Sigmoid colon (tissue), 6 donors: ENCODE measurements at regions not wholly inside any gene's neighbourhood (a gene's known extent, or its start where the extent isn't known, plus 50 kb on each side); places are given as distances from the start of the nearest gene placed in this dataset.

ENCODE experiments used
- DNase-seq: peaks from one replicate; pipeline ENCODE4 v3.0.0-alpha.2; 2019
- H3K27ac ChIP-seq, 4 donors: fragments of 200-600 bp; sonication (generic); one replicate each; pipeline ENCODE4 v1.5.1; 2016 to 2019; ENCODE audit warnings: mild to moderate bottlenecking in 1 of 4
- H3K27me3 ChIP-seq, 3 donors: fragments of 200-600 bp; sonication (generic); one replicate each; pipeline ENCODE4 v1.5.1; 2019; ENCODE audit warnings: mild to moderate bottlenecking in 1 of 3
- H3K36me3 ChIP-seq, 4 donors: fragments of 200-600 bp; sonication (generic); one replicate each; pipeline ENCODE4 v1.5.1; 2016 to 2019
- H3K4me1 ChIP-seq, 4 donors: fragments of 200-600 bp; sonication (generic); one replicate each; pipeline ENCODE4 v1.5.1; 2017 to 2019
- H3K4me3 ChIP-seq, 4 donors: fragments of 200-600 bp; sonication (generic); one replicate each; pipeline ENCODE4 v1.5.1; 2017 to 2019; ENCODE audit warnings: mild to moderate bottlenecking in 2 of 4, moderate library complexity in 1 of 4
- H3K9me3 ChIP-seq, 4 donors: fragments of 200-600 bp in 3 of 4; sonication (generic) in 3 of 4; one replicate each; pipeline versions ENCODE4 v1.5.1 to v1.6.1; 2013 to 2019
- EP300 ChIP-seq, 4 donors: sonication (generic); formaldehyde crosslinking; IDR thresholded peaks; one replicate each; pipeline ENCODE4 v1.6.1; 2017; ENCODE audit warnings: antibody characterized with exemption in 4 of 4
- POLR2A ChIP-seq, 2 donors: fragments of 450-650 bp; IDR thresholded peaks; one replicate each; pipeline ENCODE4 v1.6.1; 2016; ENCODE audit warnings: antibody characterized with exemption in 2 of 2, mild to moderate bottlenecking in 2 of 2, moderate library complexity in 2 of 2
- POLR2AphosphoS5 ChIP-seq, 4 donors: sonication (generic); formaldehyde crosslinking; IDR thresholded peaks; one replicate each; pipeline ENCODE4 v1.6.1; 2017; ENCODE audit warnings: antibody characterized with exemption in 4 of 4
- WGBS, 2 donors: extraction: QIAGEN DNeasy Blood & Tissue Kit; methylation state at CpG; one replicate each; pipeline ENCODE4 v1.1.7; 2013; 5-methylcytosine and 5-hydroxymethylcytosine counted together
- intact Hi-C: fragments of 100-400 bp; cut with DNase I; formaldehyde crosslinking; loops from one replicate; pipeline ENCODE4 v1.15.1; 2023
- TF ChIP-seq, protein P1 (sequence below), 4 experiments: fragments of 450-650 bp in 3 of 4; fragments of 200-600 bp in 1 of 4; IDR thresholded peaks; one replicate each; pipeline ENCODE4 v1.5.1; 2016 to 2019; ENCODE audit warnings: antibody characterized with exemption in 4 of 4, mild to moderate bottlenecking in 3 of 4, moderate library complexity in 2 of 4
- donor health status: healthy with polysubstance abuse.
- donor health status: healthy.

DNA sequence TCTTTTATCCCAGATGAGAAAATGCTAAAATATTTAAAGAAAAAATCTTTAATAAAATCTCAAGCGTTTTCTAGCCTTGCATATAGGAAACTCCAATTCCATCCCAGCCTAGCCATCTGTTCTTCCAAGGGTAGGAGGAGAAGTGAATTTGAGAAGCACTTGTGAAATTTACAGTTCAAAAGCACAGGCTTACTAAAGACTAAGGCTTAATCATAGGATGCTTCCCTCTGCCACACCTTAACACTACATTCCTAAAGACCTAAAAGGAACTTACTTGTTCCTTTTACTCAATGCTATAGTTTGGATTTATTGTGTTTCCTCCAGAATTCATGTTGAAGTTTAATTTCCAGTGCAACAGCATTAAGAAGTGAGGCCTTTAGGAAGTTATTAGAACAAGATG is 764.8 kb upstream of the CADM2 start:
- Histone ChIP-seq H3K4me1 (no peaks in the 10 kb centered on the region), H3K27me3 (no peaks in the 10 kb centered on the region), H3K27ac (no peak overlapping the region), H3K36me3 (no peaks in the 10 kb centered on the region), H3K4me3 (no peak overlapping the region), H3K9me3 (peaks cover 0 to 10% (median 1%) of the 10 kb centered on the region in 4 donors)
- DNase-seq: no peak
- intact Hi-C loops: no loop called here
- WGBS, 2 donors: 71 to 86% methylated on average over 1 of the region's 1 CpG
- TF ChIP-seq POLR2A (IDR thresholded peaks at IDR 0.05) (no peak), POLR2AphosphoS5 (IDR thresholded peaks at IDR 0.05) (no peak), EP300 (IDR thresholded peaks at IDR 0.05) (no peak)
- TF ChIP-seq, protein P1, sequence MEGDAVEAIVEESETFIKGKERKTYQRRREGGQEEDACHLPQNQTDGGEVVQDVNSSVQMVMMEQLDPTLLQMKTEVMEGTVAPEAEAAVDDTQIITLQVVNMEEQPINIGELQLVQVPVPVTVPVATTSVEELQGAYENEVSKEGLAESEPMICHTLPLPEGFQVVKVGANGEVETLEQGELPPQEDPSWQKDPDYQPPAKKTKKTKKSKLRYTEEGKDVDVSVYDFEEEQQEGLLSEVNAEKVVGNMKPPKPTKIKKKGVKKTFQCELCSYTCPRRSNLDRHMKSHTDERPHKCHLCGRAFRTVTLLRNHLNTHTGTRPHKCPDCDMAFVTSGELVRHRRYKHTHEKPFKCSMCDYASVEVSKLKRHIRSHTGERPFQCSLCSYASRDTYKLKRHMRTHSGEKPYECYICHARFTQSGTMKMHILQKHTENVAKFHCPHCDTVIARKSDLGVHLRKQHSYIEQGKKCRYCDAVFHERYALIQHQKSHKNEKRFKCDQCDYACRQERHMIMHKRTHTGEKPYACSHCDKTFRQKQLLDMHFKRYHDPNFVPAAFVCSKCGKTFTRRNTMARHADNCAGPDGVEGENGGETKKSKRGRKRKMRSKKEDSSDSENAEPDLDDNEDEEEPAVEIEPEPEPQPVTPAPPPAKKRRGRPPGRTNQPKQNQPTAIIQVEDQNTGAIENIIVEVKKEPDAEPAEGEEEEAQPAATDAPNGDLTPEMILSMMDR (IDR thresholded peaks at IDR 0.05): no peak

DNA sequence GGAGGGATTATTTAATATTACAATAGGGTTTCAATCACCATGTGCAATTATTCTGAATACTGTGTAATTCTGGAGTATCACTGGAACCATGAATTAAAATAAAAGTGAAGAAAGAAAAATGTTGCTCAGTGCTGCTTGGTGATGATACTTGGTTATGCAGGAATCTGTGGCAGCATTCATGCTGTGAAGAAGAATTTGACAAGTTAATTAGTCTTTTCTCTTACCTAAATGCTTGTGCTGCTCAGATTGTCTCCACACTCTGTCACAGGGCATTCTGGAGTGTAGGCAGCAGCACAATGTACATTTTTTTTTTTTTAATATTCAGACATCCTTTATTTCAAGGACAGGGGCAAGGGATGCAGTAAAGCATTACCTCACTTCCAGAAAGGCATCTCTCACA is 749.3 kb upstream of the CADM2 start:
- intact Hi-C loops: no loop called here
- Histone ChIP-seq H3K9me3 (no peaks in the 10 kb centered on the region), H3K27me3 (no peaks in the 10 kb centered on the region), H3K36me3 (no peaks in the 10 kb centered on the region), H3K27ac (no peak overlapping the region), H3K4me1 (no peaks in the 10 kb centered on the region), H3K4me3 (no peak overlapping the region)
- DNase-seq: no peak
- TF ChIP-seq POLR2AphosphoS5 (IDR thresholded peaks at IDR 0.05) (no peak), POLR2A (IDR thresholded peaks at IDR 0.05) (no peak), EP300 (IDR thresholded peaks at IDR 0.05) (no peak)
- TF ChIP-seq, protein P1 (IDR thresholded peaks at IDR 0.05): no peak

DNA sequence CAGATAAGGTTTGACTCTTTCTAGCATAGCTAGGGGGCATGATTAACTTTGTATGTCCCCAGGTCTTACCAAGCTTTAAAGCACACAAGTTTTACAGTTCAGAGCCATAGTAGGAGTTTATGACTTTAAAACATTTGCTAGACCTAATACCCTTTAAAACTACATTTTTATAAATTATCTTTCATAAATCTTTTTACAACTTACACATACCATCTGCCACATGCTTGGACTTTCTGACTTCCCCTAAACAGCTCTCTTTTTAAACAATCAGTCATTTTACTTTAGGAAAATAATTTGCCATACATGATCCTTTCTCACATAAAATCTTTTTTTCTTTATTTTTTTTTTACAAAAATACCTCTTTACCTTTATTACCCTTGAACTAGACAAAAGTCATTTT is 735.3 kb upstream of the CADM2 start:
- Histone ChIP-seq H3K4me3 (no peak overlapping the region), H3K4me1 (no peaks in the 10 kb centered on the region), H3K27me3 (no peaks in the 10 kb centered on the region), H3K27ac (no peak overlapping the region), H3K36me3 (no peaks in the 10 kb centered on the region), H3K9me3 (peaks cover 0 to 7% (median 0%) of the 10 kb centered on the region in 4 donors)
- TF ChIP-seq POLR2A (IDR thresholded peaks at IDR 0.05): no peak
- TF ChIP-seq, protein P1 (IDR thresholded peaks at IDR 0.05): no peak
- TF ChIP-seq EP300 (IDR thresholded peaks at IDR 0.05): no peak
- no peak for TF ChIP-seq POLR2AphosphoS5 (IDR thresholded peaks at IDR 0.05)
- DNase-seq: no peak
- intact Hi-C loops: no loop called here

DNA sequence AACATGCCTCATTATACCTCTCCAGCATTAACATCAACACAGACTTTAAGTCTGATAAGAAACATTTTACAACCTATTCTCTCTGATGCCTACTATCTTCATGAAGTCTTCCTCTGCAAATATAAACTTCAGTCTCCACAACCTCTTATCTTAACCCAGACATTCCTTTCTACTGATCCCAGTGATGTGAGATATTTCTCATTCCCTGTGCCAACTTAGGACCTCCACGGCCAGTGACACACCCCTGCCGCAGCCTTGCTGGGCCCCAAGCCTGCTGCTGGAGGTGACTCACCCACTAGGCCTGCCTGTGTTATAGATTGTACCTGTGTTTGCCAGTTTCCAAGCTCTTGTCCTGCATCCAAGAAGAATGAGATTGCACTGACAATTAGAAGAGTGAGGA is 734.5 kb upstream of the CADM2 start:
- intact Hi-C loops: no loop called here

DNA sequence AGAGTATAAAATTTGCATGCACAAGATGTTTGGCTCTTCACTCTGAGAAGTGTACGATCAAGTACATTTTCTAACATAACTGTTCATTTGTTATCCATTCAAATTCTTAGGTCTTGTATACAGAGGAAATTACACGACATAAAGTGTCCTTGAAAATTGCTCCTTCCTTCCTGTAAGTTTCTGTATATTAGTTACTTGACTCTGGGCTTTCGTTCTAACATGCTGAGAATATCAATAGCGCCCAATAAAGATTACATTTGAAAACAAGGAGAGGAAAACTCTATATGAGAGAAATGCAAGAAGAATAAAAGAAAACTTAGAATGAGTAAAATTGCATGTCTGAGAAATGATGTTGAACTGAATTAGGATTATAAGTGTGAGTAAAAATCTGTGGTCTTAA is 722.5 kb upstream of the CADM2 start:
- Histone ChIP-seq H3K4me3 (no peak overlapping the region), H3K9me3 (peaks cover 0 to 5% (median 0%) of the 10 kb centered on the region in 4 donors), H3K27ac (no peak overlapping the region), H3K36me3 (no peaks in the 10 kb centered on the region), H3K27me3 (no peaks in the 10 kb centered on the region), H3K4me1 (no peaks in the 10 kb centered on the region)
- WGBS, 2 donors: 86 to 87% methylated on average over 4 of the region's 4 CpGs
- intact Hi-C loops: no loop called here
- TF ChIP-seq EP300 (IDR thresholded peaks at IDR 0.05) (no peak), POLR2AphosphoS5 (IDR thresholded peaks at IDR 0.05) (no peak)
- TF ChIP-seq, protein P1 (IDR thresholded peaks at IDR 0.05): no peak
- DNase-seq: no peak

More for the DNA sequence above, 734.5 kb upstream of the CADM2 start:
- no peak overlapping the region for H3K27ac ChIP-seq
- no peaks in the 10 kb centered on the region for H3K27me3 ChIP-seq
- DNase-seq: no peak
- no peaks in the 10 kb centered on the region for H3K4me1 ChIP-seq
- TF ChIP-seq POLR2A (IDR thresholded peaks at IDR 0.05) (no peak), EP300 (IDR thresholded peaks at IDR 0.05) (no peak), POLR2AphosphoS5 (IDR thresholded peaks at IDR 0.05) (no peak)
- TF ChIP-seq, protein P1 (IDR thresholded peaks at IDR 0.05): no peak
- H3K4me3 ChIP-seq: no peak overlapping the region
- WGBS, 2 donors: 75 to 80% methylated on average over 2 of the region's 2 CpGs
- peaks cover 0 to 7% (median 0%) of the 10 kb centered on the region in 4 donors for H3K9me3 ChIP-seq
- H3K36me3 ChIP-seq: no peaks in the 10 kb centered on the region
